HepG2 (cell line): ENCODE measurements at regions not wholly inside any gene's neighbourhood (a gene's known extent, or its start where the extent isn't known, plus 50 kb on each side); places are given as distances from the start of the nearest gene placed in this dataset.

ENCODE experiments used
- ATAC-seq: fragments of 200-7000 bp; cut with Tn5 transposase; 3 replicates; pipeline ENCODE4 v1.9.1; 2020; ENCODE audit warnings: mild to moderate bottlenecking, moderate library complexity
- BruUV-seq: library from RNA; stranded (reverse); fragments of 400-500 nt; replicated peaks from 2 replicates; lab custom pipeline; 2021; lab: Mats Ljungman, UMichigan
- CTCF ChIA-PET: fragments of 300-600 bp; formaldehyde crosslinking; extraction: SDS; loops from one replicate; lab custom pipeline; 2021; ENCODE audit warnings: low total read pairs, inconsistent platforms, low intra/inter-chr PET ratio; lab: Yijun Ruan, JAX
- POLR2A ChIA-PET: fragments of 350-600 bp; sonication (Branson Sonifier 250); formaldehyde crosslinking; loops from one replicate; lab custom pipeline; 2020; ENCODE audit warnings: antibody characterized with exemption, inconsistent platforms; lab: Yijun Ruan, JAX
- DNase-seq: peaks from one replicate; pipeline ENCODE4 v3.0.0-alpha.2; 2015; ENCODE audit warnings: low spot score
- FAIRE-seq: peaks from 3 replicates; lab custom pipeline; 2011; peaks lifted over from hg19 to GRCh38; lab: Jason Lieb, UNC
- H2AFZ ChIP-seq: one replicate; pipeline ENCODE4 v1.6.1; 2011; ENCODE audit warnings: low read length, inconsistent platforms
- H3K27ac ChIP-seq: fragments of 300-600 bp; 3 replicates; pipeline ENCODE4 v1.8.0; 2011; ENCODE audit warnings: mixed run types, mild to moderate bottlenecking, mixed read lengths, low read length, inconsistent platforms; ENCODE audit not compliant: insufficient read depth; ENCODE audit errors: extremely low read length
- H3K27me3 ChIP-seq, 2 experiments: fragments of 200-600 bp in 1 of 2; 2 replicates in 1 of 2; 3 replicates in 1 of 2; pipeline versions ENCODE4 v1.6.0 to v1.8.0; 2011; ENCODE audit warnings: low read length in 2 of 2, mild to moderate bottlenecking in 2 of 2, moderate library complexity in 2 of 2, inconsistent platforms in 1 of 2; ENCODE audit not compliant: insufficient read depth in 2 of 2, control insufficient read depth in 1 of 2
- H3K36me3 ChIP-seq, 2 experiments: fragments of 200-600 bp in 1 of 2; replicated peaks in 1 of 2; 2 replicates in 1 of 2; 3 replicates in 1 of 2; pipeline versions ENCODE4 v1.5.1 to v1.8.0; 2011; ENCODE audit warnings: low read length in 2 of 2, inconsistent platforms in 1 of 2; ENCODE audit not compliant: insufficient read depth in 2 of 2, control insufficient read depth in 1 of 2
- H3K4me1 ChIP-seq: 2 replicates; pipeline ENCODE4 v1.5.1; 2012; ENCODE audit warnings: low read length, inconsistent platforms; ENCODE audit not compliant: insufficient read depth
- H3K4me2 ChIP-seq: 2 replicates; pipeline ENCODE4 v1.6.0; 2011; ENCODE audit warnings: low read depth, low read length, inconsistent platforms
- H3K4me3 ChIP-seq, 3 experiments: fragments of 200-600 bp in 1 of 3; sonication (generic), shearing (Covaris generic) in 1 of 3; replicated peaks in 1 of 3; 2 replicates each; pipeline ENCODE4 v1.5.1; 2011 to 2016; ENCODE audit warnings: low read length in 3 of 3, inconsistent platforms in 2 of 3, low read depth in 2 of 3, mild to moderate bottlenecking in 2 of 3, control low read depth in 1 of 3, mixed read lengths in 1 of 3; ENCODE audit not compliant: insufficient read depth in 1 of 3
- H3K79me2 ChIP-seq: one replicate; pipeline ENCODE4 v1.6.1; 2011; ENCODE audit warnings: low read length, inconsistent platforms; ENCODE audit not compliant: insufficient read depth
- H3K9ac ChIP-seq: 2 replicates; pipeline ENCODE4 v1.6.0; 2011; ENCODE audit warnings: mild to moderate bottlenecking, low read depth, low read length, inconsistent platforms; ENCODE audit not compliant: insufficient read depth
- H3K9me3 ChIP-seq: 2 replicates; pipeline ENCODE4 v1.5.1; 2012; ENCODE audit warnings: mild to moderate bottlenecking, low read length
- H4K20me1 ChIP-seq: 2 replicates; pipeline ENCODE4 v1.6.0; 2011; ENCODE audit warnings: inconsistent platforms, mild to moderate bottlenecking, low read length, moderate library complexity; ENCODE audit not compliant: insufficient read depth
- CBX1 ChIP-seq: IDR thresholded peaks from one replicate; pipeline ENCODE4 v1.6.1; 2016; ENCODE audit warnings: antibody characterized with exemption, low read depth
- DR1 ChIP-seq: sonication (generic); formaldehyde crosslinking; IDR thresholded peaks from 2 replicates; pipeline ENCODE4 v1.8.0; 2021; ENCODE audit warnings: mild to moderate bottlenecking, missing genetic modification reagents, inconsistent platforms
- GATAD2A ChIP-seq: IDR thresholded peaks from 2 replicates; pipeline ENCODE4 v1.6.1; 2016
- NRL ChIP-seq: sonication (generic); formaldehyde crosslinking; IDR thresholded peaks from 2 replicates; pipeline ENCODE4 v1.5.0; 2020; ENCODE audit warnings: missing genetic modification reagents, mild to moderate bottlenecking, moderate library complexity, borderline replicate concordance
- ZMYM2 ChIP-seq: sonication (generic); formaldehyde crosslinking; IDR thresholded peaks from 2 replicates; pipeline ENCODE4 v1.8.0; 2022; ENCODE audit warnings: mild to moderate bottlenecking, missing genetic modification reagents
- ZNF251 ChIP-seq: sonication (generic); formaldehyde crosslinking; IDR thresholded peaks from 2 replicates; pipeline ENCODE4 v1.9.0; 2021; ENCODE audit warnings: mild to moderate bottlenecking, missing genetic modification reagents
- ZNF616 ChIP-seq: sonication (generic); formaldehyde crosslinking; IDR thresholded peaks from 2 replicates; pipeline ENCODE4 v1.5.0; 2020; ENCODE audit warnings: low read depth, mild to moderate bottlenecking, missing genetic modification reagents
- ZNF629 ChIP-seq: sonication (generic); formaldehyde crosslinking; conservative IDR thresholded peaks from 2 replicates; pipeline ENCODE4 v1.5.0; 2020; ENCODE audit warnings: missing genetic modification reagents
- ZNF773 ChIP-seq: sonication (generic); formaldehyde crosslinking; IDR thresholded peaks from 2 replicates; pipeline ENCODE4 v1.4.0; 2020; ENCODE audit warnings: missing genetic modification reagents, borderline replicate concordance
- ZNF816 ChIP-seq: sonication (generic); formaldehyde crosslinking; IDR thresholded peaks from 2 replicates; pipeline ENCODE4 v1.8.0; 2022; ENCODE audit warnings: missing genetic modification reagents, mild to moderate bottlenecking, borderline replicate concordance
- WGBS: methylation state at CpG from one replicate; pipeline ENCODE4 v1.1.6; 2017; ENCODE audit warnings: low lambda C conversion rate; 5-methylcytosine and 5-hydroxymethylcytosine counted together
- in situ Hi-C: cut with HindIII; loops from 2 replicates; pipeline ENCODE4 v1.10.0; 2017; ENCODE audit warnings: low pct_unique_long_range_greater_than_20kb; ENCODE audit not compliant: extremely low pct_ligation_motif_present
- intact Hi-C: fragments of 100-400 bp; cut with micrococcal nuclease; formaldehyde crosslinking; loops from one replicate; pipeline ENCODE4 v1.10.0; 2022; ENCODE audit not compliant: unreplicated experiment
- TF ChIP-seq, protein P1 (sequence below): sonication (generic); formaldehyde crosslinking; IDR thresholded peaks from 2 replicates; pipeline ENCODE4 v1.5.0; 2020; ENCODE audit warnings: missing genetic modification reagents, mild to moderate bottlenecking, borderline replicate concordance
- TF ChIP-seq, protein P2 (sequence below): sonication (generic); formaldehyde crosslinking; IDR thresholded peaks from 2 replicates; pipeline ENCODE4 v1.5.0; 2020; ENCODE audit warnings: mild to moderate bottlenecking, missing genetic modification reagents, borderline replicate concordance

DNA sequence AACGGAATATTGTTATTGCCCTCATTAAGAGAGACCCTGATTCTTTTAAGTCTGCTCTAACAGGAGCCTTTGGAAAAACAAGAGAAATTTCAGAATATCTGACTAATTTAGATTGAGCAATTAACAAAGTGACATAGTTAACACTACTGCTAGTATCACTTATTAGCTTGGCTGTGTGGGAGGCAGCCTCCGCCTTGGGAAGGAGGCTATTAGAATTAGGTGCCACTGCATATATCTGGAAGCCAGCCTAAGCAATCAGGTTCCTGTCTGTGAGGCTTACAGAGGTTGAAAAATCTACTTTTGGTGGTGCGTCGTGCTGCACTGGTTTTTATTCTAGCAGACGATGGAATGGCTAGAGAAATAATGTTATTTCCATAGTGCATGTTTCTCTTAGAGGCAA is 227.2 kb downstream of the OLFM4 start:
- DNase-seq (no peak), FAIRE-seq (no peak), ATAC-seq (no peak)
- Histone ChIP-seq H3K27ac (no peak overlapping the region), H3K27me3 (no peaks in the 10 kb centered on the region), H3K9ac (no peak overlapping the region), H3K79me2 (no peaks in the 10 kb centered on the region), H4K20me1 (no peaks in the 10 kb centered on the region), H3K4me1 (no peaks in the 10 kb centered on the region), H3K4me3 (no peak overlapping the region), H3K4me2 (no peak overlapping the region), H3K36me3 (no peaks in the 10 kb centered on the region), H2AFZ (no peak overlapping the region), H3K9me3 (no peaks in the 10 kb centered on the region)
- POLR2A ChIA-PET: no interaction called here
- CTCF ChIA-PET: no interaction called here
- intact Hi-C loops (no loop called here), in situ Hi-C loops (no loop called here)
- 0% methylated on average over 4 of the region's 5 CpGs for WGBS
- BruUV-seq: no TSS peak
- TF ChIP-seq, protein P1, sequence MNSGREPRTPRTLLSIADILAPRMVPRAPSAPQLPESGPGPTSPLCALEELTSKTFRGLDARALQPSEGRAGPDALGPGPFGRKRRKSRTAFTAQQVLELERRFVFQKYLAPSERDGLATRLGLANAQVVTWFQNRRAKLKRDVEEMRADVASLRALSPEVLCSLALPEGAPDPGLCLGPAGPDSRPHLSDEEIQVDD (CRISPR knock-in tag): no peak
- TF ChIP-seq ZNF251 (CRISPR knock-in tag): no peak
- no peak for TF ChIP-seq DR1
- no peak for TF ChIP-seq NRL (CRISPR knock-in tag)
- TF ChIP-seq CBX1: no peak
- TF ChIP-seq GATAD2A: no peak
- TF ChIP-seq ZNF629 (CRISPR knock-in tag): no peak
- TF ChIP-seq ZNF816 (CRISPR knock-in tag): no peak
- no peak for TF ChIP-seq ZNF773
- no peak for TF ChIP-seq ZMYM2 (CRISPR knock-in tag)
- TF ChIP-seq ZNF616: no peak
- TF ChIP-seq, protein P2, sequence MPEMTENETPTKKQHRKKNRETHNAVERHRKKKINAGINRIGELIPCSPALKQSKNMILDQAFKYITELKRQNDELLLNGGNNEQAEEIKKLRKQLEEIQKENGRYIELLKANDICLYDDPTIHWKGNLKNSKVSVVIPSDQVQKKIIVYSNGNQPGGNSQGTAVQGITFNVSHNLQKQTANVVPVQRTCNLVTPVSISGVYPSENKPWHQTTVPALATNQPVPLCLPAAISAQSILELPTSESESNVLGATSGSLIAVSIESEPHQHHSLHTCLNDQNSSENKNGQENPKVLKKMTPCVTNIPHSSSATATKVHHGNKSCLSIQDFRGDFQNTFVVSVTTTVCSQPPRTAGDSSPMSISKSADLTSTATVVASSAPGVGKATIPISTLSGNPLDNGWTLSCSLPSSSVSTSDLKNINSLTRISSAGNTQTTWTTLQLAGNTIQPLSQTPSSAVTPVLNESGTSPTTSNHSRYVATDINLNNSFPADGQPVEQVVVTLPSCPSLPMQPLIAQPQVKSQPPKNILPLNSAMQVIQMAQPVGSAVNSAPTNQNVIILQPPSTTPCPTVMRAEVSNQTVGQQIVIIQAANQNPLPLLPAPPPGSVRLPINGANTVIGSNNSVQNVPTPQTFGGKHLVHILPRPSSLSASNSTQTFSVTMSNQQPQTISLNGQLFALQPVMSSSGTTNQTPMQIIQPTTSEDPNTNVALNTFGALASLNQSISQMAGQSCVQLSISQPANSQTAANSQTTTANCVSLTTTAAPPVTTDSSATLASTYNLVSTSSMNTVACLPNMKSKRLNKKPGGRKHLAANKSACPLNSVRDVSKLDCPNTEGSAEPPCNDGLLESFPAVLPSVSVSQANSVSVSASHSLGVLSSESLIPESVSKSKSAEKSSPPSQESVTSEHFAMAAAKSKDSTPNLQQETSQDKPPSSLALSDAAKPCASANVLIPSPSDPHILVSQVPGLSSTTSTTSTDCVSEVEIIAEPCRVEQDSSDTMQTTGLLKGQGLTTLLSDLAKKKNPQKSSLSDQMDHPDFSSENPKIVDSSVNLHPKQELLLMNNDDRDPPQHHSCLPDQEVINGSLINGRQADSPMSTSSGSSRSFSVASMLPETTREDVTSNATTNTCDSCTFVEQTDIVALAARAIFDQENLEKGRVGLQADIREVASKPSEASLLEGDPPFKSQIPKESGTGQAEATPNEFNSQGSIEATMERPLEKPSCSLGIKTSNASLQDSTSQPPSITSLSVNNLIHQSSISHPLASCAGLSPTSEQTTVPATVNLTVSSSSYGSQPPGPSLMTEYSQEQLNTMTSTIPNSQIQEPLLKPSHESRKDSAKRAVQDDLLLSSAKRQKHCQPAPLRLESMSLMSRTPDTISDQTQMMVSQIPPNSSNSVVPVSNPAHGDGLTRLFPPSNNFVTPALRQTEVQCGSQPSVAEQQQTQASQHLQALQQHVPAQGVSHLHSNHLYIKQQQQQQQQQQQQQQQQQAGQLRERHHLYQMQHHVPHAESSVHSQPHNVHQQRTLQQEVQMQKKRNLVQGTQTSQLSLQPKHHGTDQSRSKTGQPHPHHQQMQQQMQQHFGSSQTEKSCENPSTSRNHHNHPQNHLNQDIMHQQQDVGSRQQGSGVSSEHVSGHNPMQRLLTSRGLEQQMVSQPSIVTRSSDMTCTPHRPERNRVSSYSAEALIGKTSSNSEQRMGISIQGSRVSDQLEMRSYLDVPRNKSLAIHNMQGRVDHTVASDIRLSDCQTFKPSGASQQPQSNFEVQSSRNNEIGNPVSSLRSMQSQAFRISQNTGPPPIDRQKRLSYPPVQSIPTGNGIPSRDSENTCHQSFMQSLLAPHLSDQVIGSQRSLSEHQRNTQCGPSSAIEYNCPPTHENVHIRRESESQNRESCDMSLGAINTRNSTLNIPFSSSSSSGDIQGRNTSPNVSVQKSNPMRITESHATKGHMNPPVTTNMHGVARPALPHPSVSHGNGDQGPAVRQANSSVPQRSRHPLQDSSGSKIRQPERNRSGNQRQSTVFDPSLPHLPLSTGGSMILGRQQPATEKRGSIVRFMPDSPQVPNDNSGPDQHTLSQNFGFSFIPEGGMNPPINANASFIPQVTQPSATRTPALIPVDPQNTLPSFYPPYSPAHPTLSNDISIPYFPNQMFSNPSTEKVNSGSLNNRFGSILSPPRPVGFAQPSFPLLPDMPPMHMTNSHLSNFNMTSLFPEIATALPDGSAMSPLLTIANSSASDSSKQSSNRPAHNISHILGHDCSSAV: no peak
